GM10266 (cell line): ENCODE measurements at regions not wholly inside any gene's neighbourhood (a gene's known extent, or its start where the extent isn't known, plus 50 kb on each side); places are given as distances from the start of the nearest gene placed in this dataset.

ENCODE experiments used
- DNase-seq: peaks from one replicate; pipeline ENCODE4 v3.0.0; 2012; ENCODE audit errors: extremely low spot score
- CTCF ChIP-seq: IDR thresholded peaks from 2 replicates; pipeline ENCODE4 v1.5.1; 2012; ENCODE audit warnings: mild to moderate bottlenecking, low read depth; ENCODE audit not compliant: control insufficient read depth, insufficient read depth; ENCODE audit errors: missing control alignments

GRCh38 chr9:31445357-31445756 lies 939.1 kb upstream of the ACO1 start:
- TF ChIP-seq CTCF = no peak
- DNase-seq = no peak

- no peak for DNase-seq
- TF ChIP-seq CTCF = no peak
These were observed 938.5 kb upstream of the ACO1 start for GRCh38 chr9:31445960-31446359.

GRCh38 chr9:31467075-31467474 lies 917.4 kb upstream of the ACO1 start:
- DNase-seq = no peak
- TF ChIP-seq CTCF = no peak

- TF ChIP-seq CTCF = no peak
These were observed 914.4 kb upstream of the ACO1 start for GRCh38 chr9:31470051-31470450.

GRCh38 chr9:31471010-31471409 lies 913.4 kb upstream of the ACO1 start:
- no peak for DNase-seq

More at GRCh38 chr9:31470051-31470450, 914.4 kb upstream of the ACO1 start:
- no peak for DNase-seq

GRCh38 chr9:31486630-31487029 lies 897.8 kb upstream of the ACO1 start:
- no peak for DNase-seq
- TF ChIP-seq CTCF = no peak

More at GRCh38 chr9:31471010-31471409, 913.4 kb upstream of the ACO1 start:
- no peak for TF ChIP-seq CTCF

- DNase-seq = no peak
- TF ChIP-seq CTCF = no peak
These were observed 893.8 kb upstream of the ACO1 start for GRCh38 chr9:31490551-31491106.
